ENCODE measurements at regions not wholly inside any gene's neighbourhood (a gene's known extent, or its start where the extent isn't known, plus 50 kb on each side); places are given as distances from the start of the nearest gene placed in this dataset.
A peak's percentile ranks its signal among the peaks of the same experiment; 100 is the strongest.

DNA sequence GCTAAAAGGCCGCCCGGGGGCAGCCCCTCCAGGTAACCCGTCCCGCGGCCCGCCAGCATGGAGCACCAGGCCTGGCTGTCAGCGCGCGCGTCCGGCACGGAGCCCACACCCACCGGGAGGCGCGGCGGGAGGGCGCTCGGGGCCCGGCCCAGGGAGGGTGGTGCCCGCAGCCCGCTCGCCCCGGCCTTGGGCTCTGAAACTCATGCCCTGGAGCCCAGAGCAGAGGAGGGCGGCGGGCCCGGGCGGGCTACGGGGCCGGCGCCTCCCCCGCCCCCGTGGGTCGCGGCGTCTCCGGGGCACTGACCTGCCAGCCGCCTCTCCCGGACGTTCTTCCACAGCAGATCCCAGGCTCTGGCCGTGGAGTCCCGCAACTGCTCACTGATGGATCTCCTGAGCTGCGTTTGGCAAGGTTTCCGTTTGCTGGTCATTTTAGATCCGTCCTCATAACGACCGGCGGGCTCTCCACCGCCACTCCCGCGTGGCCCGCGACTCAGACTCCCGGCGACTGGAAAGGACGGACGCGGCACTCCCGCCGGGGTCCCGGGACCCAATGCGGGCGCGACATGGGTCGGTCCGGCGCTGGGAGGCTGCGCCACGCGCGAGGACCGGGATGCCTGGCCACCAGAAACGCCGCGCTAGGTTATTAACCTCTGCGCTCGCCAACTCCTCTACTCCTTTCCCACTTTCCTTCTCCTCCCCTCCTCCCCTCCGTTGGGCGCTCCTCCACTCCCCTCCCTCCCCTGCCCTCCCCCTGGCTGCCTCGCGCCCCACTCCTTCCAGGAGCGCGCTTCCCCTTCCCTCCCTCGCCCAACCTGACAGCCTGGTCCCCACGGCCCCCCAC, 64.7 kb upstream of the STARD13 start:
- WGBS (ENCODE audit: insufficient coverage) = under 1% methylated on average over 42 of the region's 84 CpGs
- Histone ChIP-seq H3K27ac (ENCODE audit: insufficient read depth in 1 of 2, low read depth in 1 of 2, low read length in 2 of 2, poor library complexity in 1 of 2, severe bottlenecking in 2 of 2) (no peak overlapping the region), H3K4me3 (ENCODE audit: control insufficient read depth in 1 of 7, extremely low read depth in 1 of 7, insufficient read depth in 4 of 7, low read depth in 2 of 7, low read length in 6 of 7) (peak overlapping the region; percentile 56 to 83 (median 69)), H3K9me3 (ENCODE audit: control extremely low read depth in 1 of 5, control insufficient read depth in 4 of 5, insufficient read depth in 2 of 5, low read depth in 1 of 5, low read length in 4 of 5) (no peaks in the 10 kb centered on the region), H3K4me1 (ENCODE audit: control extremely low read depth in 1 of 4, control insufficient read depth in 4 of 4, insufficient read depth in 4 of 4, low read length in 3 of 4) (peaks cover 0 to 61% (median 20%) of the 10 kb centered on the region in 4 experiments), H3K36me3 (ENCODE audit: control insufficient read depth in 4 of 4, insufficient read depth in 4 of 4, low read length in 3 of 4) (peaks cover 0 to 3% (median 0%) of the 10 kb centered on the region in 4 experiments), H3K27me3 (replicated peaks in 2 of 5; ENCODE audit: control insufficient read depth in 4 of 5, insufficient read depth in 5 of 5, low read length in 4 of 5) (peaks cover 0 to 18% (median 2%) of the 10 kb centered on the region in 5 experiments)
- ChIA-PET CTCF (no interaction called here), POLR2A (no interaction called here)
- DNase-seq = peak in 2 of 3 donors; percentile 21 to 43

GRCh38 chr13:33351319-33351718, 65.8 kb upstream of the STARD13 start:
- DNase-seq = peak in 2 of 3 donors; percentile 21 to 42
- no peak overlapping the region for H3K4me3 ChIP-seq (ENCODE audit: control insufficient read depth in 1 of 7, extremely low read depth in 1 of 7, insufficient read depth in 4 of 7, low read depth in 2 of 7, low read length in 6 of 7)
- H3K36me3 ChIP-seq (ENCODE audit: control insufficient read depth in 4 of 4, insufficient read depth in 4 of 4, low read length in 3 of 4) = peaks cover 0 to 3% (median 0%) of the 10 kb centered on the region in 4 experiments
- peaks cover 0 to 18% (median 2%) of the 10 kb centered on the region in 5 experiments for H3K27me3 ChIP-seq (replicated peaks in 2 of 5; ENCODE audit: control insufficient read depth in 4 of 5, insufficient read depth in 5 of 5, low read length in 4 of 5)
- H3K27ac ChIP-seq (ENCODE audit: insufficient read depth in 1 of 2, low read depth in 1 of 2, low read length in 2 of 2, poor library complexity in 1 of 2, severe bottlenecking in 2 of 2) = no peak overlapping the region
- POLR2A ChIA-PET = no interaction called here
- CTCF ChIA-PET = no interaction called here
- no peaks in the 10 kb centered on the region for H3K9me3 ChIP-seq (ENCODE audit: control extremely low read depth in 1 of 5, control insufficient read depth in 4 of 5, insufficient read depth in 2 of 5, low read depth in 1 of 5, low read length in 4 of 5)
- 100% methylated on average over 1 of the region's 2 CpGs for WGBS (ENCODE audit: insufficient coverage)
- peaks cover 0 to 69% (median 20%) of the 10 kb centered on the region in 4 experiments for H3K4me1 ChIP-seq (ENCODE audit: control extremely low read depth in 1 of 4, control insufficient read depth in 4 of 4, insufficient read depth in 4 of 4, low read length in 3 of 4)

GRCh38 chr13:33352041-33352440, 66.5 kb upstream of the STARD13 start:
- Histone ChIP-seq H3K27me3 (replicated peaks in 2 of 5; ENCODE audit: control insufficient read depth in 4 of 5, insufficient read depth in 5 of 5, low read length in 4 of 5) (peaks cover 0 to 18% (median 2%) of the 10 kb centered on the region in 5 experiments), H3K4me1 (ENCODE audit: control extremely low read depth in 1 of 4, control insufficient read depth in 4 of 4, insufficient read depth in 4 of 4, low read length in 3 of 4) (peaks cover 0 to 71% (median 20%) of the 10 kb centered on the region in 4 experiments), H3K4me3 (ENCODE audit: control insufficient read depth in 1 of 7, extremely low read depth in 1 of 7, insufficient read depth in 4 of 7, low read depth in 2 of 7, low read length in 6 of 7) (no peak overlapping the region), H3K27ac (ENCODE audit: insufficient read depth in 1 of 2, low read depth in 1 of 2, low read length in 2 of 2, poor library complexity in 1 of 2, severe bottlenecking in 2 of 2) (no peak overlapping the region), H3K9me3 (ENCODE audit: control extremely low read depth in 1 of 5, control insufficient read depth in 4 of 5, insufficient read depth in 2 of 5, low read depth in 1 of 5, low read length in 4 of 5) (no peaks in the 10 kb centered on the region), H3K36me3 (ENCODE audit: control insufficient read depth in 4 of 4, insufficient read depth in 4 of 4, low read length in 3 of 4) (peaks cover 0 to 3% (median 0%) of the 10 kb centered on the region in 4 experiments)
- ChIA-PET CTCF (no interaction called here), POLR2A (no interaction called here)
- no peak for DNase-seq
- 96% methylated on average over 3 of the region's 5 CpGs for WGBS (ENCODE audit: insufficient coverage)

DNA sequence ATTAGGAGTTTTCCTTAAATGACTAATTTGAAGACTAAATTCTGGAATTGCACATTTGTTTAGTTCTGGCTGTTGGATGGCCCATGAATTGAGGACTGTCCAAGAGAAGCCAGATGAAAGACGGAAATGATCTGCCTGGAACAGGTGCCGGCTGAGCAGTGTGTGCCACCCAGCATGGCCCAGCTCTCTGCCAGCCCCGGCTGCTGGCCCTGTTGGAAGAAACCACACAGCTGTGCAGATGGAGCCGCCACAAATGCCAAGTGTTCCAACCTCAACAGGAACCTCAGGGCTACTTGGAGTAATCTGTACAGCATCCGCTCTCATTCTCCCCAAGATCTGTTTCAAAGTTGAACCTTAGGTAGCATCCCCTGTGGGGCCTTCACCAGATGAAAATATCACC, 67.0 kb upstream of the STARD13 start:
- 95% methylated on average over 5 of the region's 5 CpGs for WGBS (ENCODE audit: insufficient coverage)

GRCh38 chr13:33353210-33353609, 67.7 kb upstream of the STARD13 start:
- POLR2A ChIA-PET = no interaction called here
- peak; percentile 12 to 84 (median 76) for DNase-seq
- H3K27me3 ChIP-seq (replicated peaks in 2 of 5; ENCODE audit: control insufficient read depth in 4 of 5, insufficient read depth in 5 of 5, low read length in 4 of 5) = peaks cover 0 to 18% (median 2%) of the 10 kb centered on the region in 5 experiments
- H3K27ac ChIP-seq (ENCODE audit: insufficient read depth in 1 of 2, low read depth in 1 of 2, low read length in 2 of 2, poor library complexity in 1 of 2, severe bottlenecking in 2 of 2) = no peak overlapping the region
- H3K4me3 ChIP-seq (ENCODE audit: control insufficient read depth in 1 of 7, extremely low read depth in 1 of 7, insufficient read depth in 4 of 7, low read depth in 2 of 7, low read length in 6 of 7) = no peak overlapping the region
- 69% methylated on average over 2 of the region's 4 CpGs for WGBS (ENCODE audit: insufficient coverage)
- H3K4me1 ChIP-seq (ENCODE audit: control extremely low read depth in 1 of 4, control insufficient read depth in 4 of 4, insufficient read depth in 4 of 4, low read length in 3 of 4) = peaks cover 0 to 71% (median 20%) of the 10 kb centered on the region in 4 experiments
- CTCF ChIA-PET = no interaction called here
- peaks cover 0 to 3% (median 0%) of the 10 kb centered on the region in 4 experiments for H3K36me3 ChIP-seq (ENCODE audit: control insufficient read depth in 4 of 4, insufficient read depth in 4 of 4, low read length in 3 of 4)
- H3K9me3 ChIP-seq (ENCODE audit: control extremely low read depth in 1 of 5, control insufficient read depth in 4 of 5, insufficient read depth in 2 of 5, low read depth in 1 of 5, low read length in 4 of 5) = no peaks in the 10 kb centered on the region

More for the DNA sequence above, 67.0 kb upstream of the STARD13 start:
- Histone ChIP-seq H3K27ac (ENCODE audit: insufficient read depth in 1 of 2, low read depth in 1 of 2, low read length in 2 of 2, poor library complexity in 1 of 2, severe bottlenecking in 2 of 2) (no peak overlapping the region), H3K27me3 (replicated peaks in 2 of 5; ENCODE audit: control insufficient read depth in 4 of 5, insufficient read depth in 5 of 5, low read length in 4 of 5) (peaks cover 0 to 18% (median 2%) of the 10 kb centered on the region in 5 experiments), H3K36me3 (ENCODE audit: control insufficient read depth in 4 of 4, insufficient read depth in 4 of 4, low read length in 3 of 4) (peaks cover 0 to 3% (median 0%) of the 10 kb centered on the region in 4 experiments), H3K4me1 (ENCODE audit: control extremely low read depth in 1 of 4, control insufficient read depth in 4 of 4, insufficient read depth in 4 of 4, low read length in 3 of 4) (peaks cover 0 to 71% (median 20%) of the 10 kb centered on the region in 4 experiments), H3K9me3 (ENCODE audit: control extremely low read depth in 1 of 5, control insufficient read depth in 4 of 5, insufficient read depth in 2 of 5, low read depth in 1 of 5, low read length in 4 of 5) (no peaks in the 10 kb centered on the region), H3K4me3 (ENCODE audit: control insufficient read depth in 1 of 7, extremely low read depth in 1 of 7, insufficient read depth in 4 of 7, low read depth in 2 of 7, low read length in 6 of 7) (no peak overlapping the region)
- peak in 1 of 3 donors; percentile 29 for DNase-seq
- ChIA-PET POLR2A (no interaction called here), CTCF (no interaction called here)

DNA sequence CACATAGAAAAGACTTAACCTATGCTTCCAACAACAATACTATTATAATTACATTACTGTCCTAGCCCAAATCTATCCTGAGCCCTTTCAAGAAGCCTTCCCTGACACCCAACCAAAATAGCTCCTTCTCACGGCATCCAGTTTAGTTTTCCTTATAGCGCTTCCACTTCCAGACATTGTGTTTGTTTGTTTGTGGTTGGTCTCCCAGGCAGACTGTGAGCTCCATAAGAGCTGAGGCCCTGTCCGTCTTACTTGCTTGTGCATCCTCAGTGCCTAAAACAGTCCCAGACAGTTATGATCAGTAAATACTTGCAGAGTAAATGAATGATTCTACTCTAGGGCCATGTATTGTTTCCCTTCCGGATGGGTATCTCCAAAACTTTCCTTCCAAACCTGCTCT, 68.1 kb upstream of the STARD13 start:
- Histone ChIP-seq H3K27me3 (replicated peaks in 2 of 5; ENCODE audit: control insufficient read depth in 4 of 5, insufficient read depth in 5 of 5, low read length in 4 of 5) (peaks cover 0 to 18% (median 2%) of the 10 kb centered on the region in 5 experiments), H3K36me3 (ENCODE audit: control insufficient read depth in 4 of 4, insufficient read depth in 4 of 4, low read length in 3 of 4) (peaks cover 0 to 3% (median 0%) of the 10 kb centered on the region in 4 experiments), H3K4me3 (ENCODE audit: control insufficient read depth in 1 of 7, extremely low read depth in 1 of 7, insufficient read depth in 4 of 7, low read depth in 2 of 7, low read length in 6 of 7) (peak overlapping the region in 1 of 7 experiments; percentile 34), H3K4me1 (ENCODE audit: control extremely low read depth in 1 of 4, control insufficient read depth in 4 of 4, insufficient read depth in 4 of 4, low read length in 3 of 4) (peaks cover 0 to 71% (median 20%) of the 10 kb centered on the region in 4 experiments), H3K9me3 (ENCODE audit: control extremely low read depth in 1 of 5, control insufficient read depth in 4 of 5, insufficient read depth in 2 of 5, low read depth in 1 of 5, low read length in 4 of 5) (no peaks in the 10 kb centered on the region), H3K27ac (ENCODE audit: insufficient read depth in 1 of 2, low read depth in 1 of 2, low read length in 2 of 2, poor library complexity in 1 of 2, severe bottlenecking in 2 of 2) (no peak overlapping the region)
- no peak for DNase-seq
- no CpG with 5 or more reads among the region's 4 CpGs for WGBS (ENCODE audit: insufficient coverage)
- ChIA-PET CTCF (no interaction called here), POLR2A (no interaction called here)
